NB4 (cell line): ENCODE measurements at regions not wholly inside any gene's neighbourhood (a gene's known extent, or its start where the extent isn't known, plus 50 kb on each side); places are given as distances from the start of the nearest gene placed in this dataset.

Source experiments
- DNase-seq: peaks from one replicate; pipeline ENCODE4 v3.0.0; 2010; ENCODE audit warnings: low read depth
- H3K4me3 ChIP-seq: one replicate; pipeline ENCODE4 v1.5.1; 2011; ENCODE audit warnings: mild to moderate bottlenecking, low read depth, low read length, moderate library complexity
- MYC ChIP-seq: IDR thresholded peaks from 2 replicates; pipeline ENCODE4 v1.6.1; 2011; ENCODE audit warnings: low read depth, low read length
- POLR2A ChIP-seq: IDR thresholded peaks from 2 replicates; pipeline ENCODE4 v1.6.1; 2011; ENCODE audit warnings: mild to moderate bottlenecking; ENCODE audit not compliant: insufficient read length; ENCODE audit errors: extremely low read depth
- TF ChIP-seq, protein P1 (sequence below): IDR thresholded peaks from one replicate; pipeline ENCODE4 v1.5.1; 2012; ENCODE audit warnings: low read depth, low read length
- TF ChIP-seq, protein P2 (sequence below): IDR thresholded peaks from 2 replicates; pipeline ENCODE4 v1.6.1; 2011; ENCODE audit warnings: low read depth, low read length

DNA sequence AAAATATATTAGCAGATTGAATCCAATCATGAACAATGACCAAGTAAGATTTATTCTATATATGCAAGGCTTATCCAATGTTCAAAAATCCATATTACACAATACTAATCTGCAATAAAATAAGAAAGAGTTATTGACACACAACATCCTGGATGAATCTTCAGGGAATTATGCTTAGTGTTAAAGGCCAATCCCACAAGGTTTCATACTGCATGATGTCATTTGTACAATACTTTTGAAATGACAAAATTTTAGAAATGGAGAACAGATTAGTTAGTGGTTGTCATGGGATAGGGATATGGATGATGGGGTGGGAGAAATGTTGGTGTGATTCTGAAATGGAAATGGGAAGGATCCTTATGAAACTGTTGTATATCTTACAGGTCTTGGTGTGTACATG is 425.7 kb downstream of the SIPA1L2 start:
- H3K4me3 ChIP-seq = no peak overlapping the region
- DNase-seq = no peak
- TF ChIP-seq MYC = no peak

DNA sequence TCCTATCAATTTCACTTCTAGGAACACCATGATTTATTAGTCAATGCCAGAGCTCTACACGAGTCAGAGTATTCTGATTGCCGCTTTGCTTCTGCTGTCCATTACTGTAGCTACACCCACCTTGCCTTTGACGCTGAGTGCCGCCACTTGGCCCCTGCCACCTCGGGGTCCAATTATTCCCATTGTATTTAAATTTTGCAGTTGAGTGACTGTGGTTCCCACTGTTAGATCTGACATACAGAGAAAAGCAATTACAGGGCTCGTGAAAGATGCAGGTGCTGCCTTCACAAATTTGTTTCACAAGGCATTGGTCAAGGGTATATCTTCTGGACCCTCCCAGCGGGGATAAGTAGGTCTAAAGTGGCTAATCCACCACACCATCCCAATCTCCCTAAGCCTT is 428.9 kb downstream of the SIPA1L2 start:
- no peak overlapping the region for H3K4me3 ChIP-seq
- DNase-seq = no peak
- TF ChIP-seq MYC = no peak
- TF ChIP-seq, protein P1, sequence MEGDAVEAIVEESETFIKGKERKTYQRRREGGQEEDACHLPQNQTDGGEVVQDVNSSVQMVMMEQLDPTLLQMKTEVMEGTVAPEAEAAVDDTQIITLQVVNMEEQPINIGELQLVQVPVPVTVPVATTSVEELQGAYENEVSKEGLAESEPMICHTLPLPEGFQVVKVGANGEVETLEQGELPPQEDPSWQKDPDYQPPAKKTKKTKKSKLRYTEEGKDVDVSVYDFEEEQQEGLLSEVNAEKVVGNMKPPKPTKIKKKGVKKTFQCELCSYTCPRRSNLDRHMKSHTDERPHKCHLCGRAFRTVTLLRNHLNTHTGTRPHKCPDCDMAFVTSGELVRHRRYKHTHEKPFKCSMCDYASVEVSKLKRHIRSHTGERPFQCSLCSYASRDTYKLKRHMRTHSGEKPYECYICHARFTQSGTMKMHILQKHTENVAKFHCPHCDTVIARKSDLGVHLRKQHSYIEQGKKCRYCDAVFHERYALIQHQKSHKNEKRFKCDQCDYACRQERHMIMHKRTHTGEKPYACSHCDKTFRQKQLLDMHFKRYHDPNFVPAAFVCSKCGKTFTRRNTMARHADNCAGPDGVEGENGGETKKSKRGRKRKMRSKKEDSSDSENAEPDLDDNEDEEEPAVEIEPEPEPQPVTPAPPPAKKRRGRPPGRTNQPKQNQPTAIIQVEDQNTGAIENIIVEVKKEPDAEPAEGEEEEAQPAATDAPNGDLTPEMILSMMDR = no peak
- TF ChIP-seq, protein P2, sequence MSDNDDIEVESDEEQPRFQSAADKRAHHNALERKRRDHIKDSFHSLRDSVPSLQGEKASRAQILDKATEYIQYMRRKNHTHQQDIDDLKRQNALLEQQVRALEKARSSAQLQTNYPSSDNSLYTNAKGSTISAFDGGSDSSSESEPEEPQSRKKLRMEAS = no peak
- TF ChIP-seq POLR2A = no peak

DNA sequence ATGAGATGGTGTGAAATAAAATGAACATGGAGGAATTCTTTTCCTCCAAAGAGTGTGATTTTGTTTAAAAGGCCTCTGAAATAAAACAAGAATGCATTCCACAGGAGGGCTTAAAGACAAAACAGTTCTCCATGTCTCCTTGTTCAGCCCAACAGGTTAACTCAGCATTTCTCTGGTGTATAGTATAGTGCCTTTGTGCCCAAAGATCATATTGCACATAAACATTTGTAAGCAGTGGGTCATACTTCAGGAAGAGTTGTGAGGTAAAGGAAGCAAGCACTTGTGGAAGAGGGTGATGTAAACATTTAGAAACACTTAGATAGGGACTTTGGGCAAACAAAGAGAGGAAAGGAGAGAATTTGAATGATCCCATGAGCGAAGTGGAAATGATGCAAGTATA is 433.9 kb downstream of the SIPA1L2 start:
- TF ChIP-seq, protein P2 = no peak
- TF ChIP-seq, protein P1 = no peak
- no peak for TF ChIP-seq POLR2A
- TF ChIP-seq MYC = no peak
- no peak overlapping the region for H3K4me3 ChIP-seq
- no peak for DNase-seq

DNA sequence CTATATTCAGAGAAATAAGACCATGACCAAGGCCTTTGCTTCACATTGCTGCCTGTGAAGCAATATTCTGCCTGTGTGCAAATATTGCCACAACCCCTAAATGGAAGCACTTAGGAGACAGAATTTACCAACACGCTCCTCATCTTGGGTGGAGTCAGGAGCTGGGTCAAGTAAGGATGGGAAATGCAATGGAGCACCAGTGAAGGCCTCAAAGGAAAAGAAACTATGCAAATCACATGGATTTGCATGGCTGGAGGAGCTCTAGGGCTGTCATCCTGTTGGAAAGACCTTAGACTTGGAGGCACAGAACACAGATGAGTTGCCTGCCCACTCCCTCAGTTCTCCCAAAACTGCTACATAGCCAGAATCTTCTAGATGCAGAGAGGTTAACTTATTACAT is 435.5 kb downstream of the SIPA1L2 start:
- no peak overlapping the region for H3K4me3 ChIP-seq
- TF ChIP-seq, protein P1 = no peak
- TF ChIP-seq MYC (no peak), POLR2A (no peak)
- TF ChIP-seq, protein P2 = no peak
- DNase-seq = no peak

DNA sequence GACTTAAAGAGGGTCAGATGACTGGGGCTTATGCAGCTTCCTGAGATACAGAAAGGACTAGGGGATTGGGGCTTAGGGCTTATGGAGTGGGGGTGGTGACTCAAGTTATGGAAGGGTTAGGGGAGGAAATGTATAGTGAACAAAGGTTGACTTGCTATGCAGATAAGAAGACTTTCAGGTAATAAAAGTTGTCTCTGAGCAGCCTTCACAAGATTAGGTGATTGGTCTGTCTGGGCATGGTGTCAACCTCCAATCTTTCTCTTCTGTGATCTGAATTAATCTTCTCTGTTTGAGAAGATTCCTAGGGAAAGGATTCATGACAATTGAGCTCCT is 436.5 kb downstream of the SIPA1L2 start:
- H3K4me3 ChIP-seq = no peak overlapping the region
- no peak for DNase-seq
- TF ChIP-seq, protein P2 = no peak
- TF ChIP-seq MYC (no peak), POLR2A (no peak)
- TF ChIP-seq, protein P1 = no peak

DNA sequence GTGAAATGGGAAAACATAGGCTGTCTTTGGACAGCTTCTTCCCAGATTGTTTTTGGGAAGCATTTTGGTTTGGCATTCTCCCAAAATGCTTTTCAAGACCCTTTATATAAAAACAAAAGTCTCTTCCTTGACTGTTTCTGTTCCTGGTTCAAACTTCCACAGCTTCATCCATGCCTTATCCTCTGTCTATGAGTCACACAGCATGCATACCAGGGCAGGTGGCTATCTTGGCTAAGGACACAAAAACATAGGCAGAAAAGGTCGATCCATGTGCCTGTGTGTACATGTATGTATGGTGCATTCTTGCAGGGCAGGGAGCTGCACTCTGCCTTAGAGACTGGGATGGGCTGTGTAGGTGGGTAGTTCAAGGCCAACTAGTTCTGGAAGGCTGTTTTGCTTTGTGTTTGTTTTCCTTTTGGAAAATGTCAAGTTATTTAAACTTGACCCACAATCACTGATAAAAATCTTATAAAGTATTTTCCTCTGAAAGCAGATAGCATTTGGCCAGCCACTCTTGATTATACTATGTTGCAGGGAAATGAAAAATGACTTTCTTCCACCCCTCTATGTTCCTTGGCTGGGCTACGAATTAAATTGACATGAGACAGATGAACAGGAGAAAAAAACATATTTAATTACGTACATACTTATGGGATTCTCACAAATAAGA is 437.0 kb downstream of the SIPA1L2 start:
- TF ChIP-seq POLR2A (no peak), MYC (no peak)
- TF ChIP-seq, protein P1 = no peak
- TF ChIP-seq, protein P2 = no peak
- no peak for DNase-seq
- H3K4me3 ChIP-seq = no peak overlapping the region
